ENCODE measurements at regions not wholly inside any gene's neighbourhood (a gene's known extent, or its start where the extent isn't known, plus 50 kb on each side); places are given as distances from the start of the nearest gene placed in this dataset.

GRCh38 chr6:143621876-143622605 lies 55.7 kb upstream of the PHACTR2 start:
- no peak for DNase-seq (ENCODE audit: low read depth in 2 of 2)

GRCh38 chr6:143621159-143621873 lies 56.4 kb upstream of the PHACTR2 start:
- no peak for DNase-seq (ENCODE audit: low read depth in 2 of 2)

GRCh38 chr6:143620447-143620846 lies 57.3 kb upstream of the PHACTR2 start:
- DNase-seq (ENCODE audit: low read depth in 2 of 2): no peak

- no peak for DNase-seq (ENCODE audit: low read depth in 2 of 2)
Measured at GRCh38 chr6:143619824-143620401, 57.9 kb upstream of the PHACTR2 start.

GRCh38 chr6:143616741-143617140 lies 61.0 kb upstream of the PHACTR2 start:
- DNase-seq (ENCODE audit: low read depth in 2 of 2): no peak

GRCh38 chr6:143615785-143616184 lies 62.0 kb upstream of the PHACTR2 start:
- DNase-seq (ENCODE audit: low read depth in 2 of 2): no peak

- DNase-seq (ENCODE audit: low read depth in 2 of 2): no peak
Measured at GRCh38 chr6:143614235-143614634, 63.5 kb upstream of the PHACTR2 start.

- no peak for DNase-seq (ENCODE audit: low read depth in 2 of 2)
Measured at GRCh38 chr6:143613749-143614148, 64.0 kb upstream of the PHACTR2 start.

- DNase-seq (ENCODE audit: low read depth in 2 of 2): no peak
Measured at GRCh38 chr6:143612186-143612585, 65.6 kb upstream of the PHACTR2 start.

GRCh38 chr6:143611580-143611979 lies 66.2 kb upstream of the PHACTR2 start:
- no peak for DNase-seq (ENCODE audit: low read depth in 2 of 2)

- no peak for DNase-seq (ENCODE audit: low read depth in 2 of 2)
Measured at GRCh38 chr6:143609972-143610371, 67.8 kb upstream of the PHACTR2 start.

GRCh38 chr6:143609501-143609900 lies 68.3 kb upstream of the PHACTR2 start:
- no peak for DNase-seq (ENCODE audit: low read depth in 2 of 2)

- DNase-seq (ENCODE audit: low read depth in 2 of 2): no peak
Measured at GRCh38 chr6:143608906-143609305, 68.9 kb upstream of the PHACTR2 start.

GRCh38 chr6:143607974-143608373 lies 69.8 kb upstream of the PHACTR2 start:
- DNase-seq (ENCODE audit: low read depth in 2 of 2): no peak

- no peak for DNase-seq (ENCODE audit: low read depth in 2 of 2)
Measured at GRCh38 chr6:143607168-143607567, 70.6 kb upstream of the PHACTR2 start.

- no peak for DNase-seq (ENCODE audit: low read depth in 2 of 2)
Measured at GRCh38 chr6:143605906-143606521, 71.8 kb upstream of the PHACTR2 start.

- DNase-seq (ENCODE audit: low read depth in 2 of 2): no peak
Measured at GRCh38 chr6:143603455-143603854, 74.3 kb upstream of the PHACTR2 start.

GRCh38 chr6:143601504-143601903 lies 76.3 kb upstream of the PHACTR2 start:
- DNase-seq (ENCODE audit: low read depth in 2 of 2): no peak

- DNase-seq (ENCODE audit: low read depth in 2 of 2): no peak
Measured at GRCh38 chr6:143600821-143601220, 76.9 kb upstream of the PHACTR2 start.

- DNase-seq (ENCODE audit: low read depth in 2 of 2): no peak
Measured at GRCh38 chr6:143598466-143599080, 79.2 kb upstream of the PHACTR2 start.

GRCh38 chr6:143596866-143597265 lies 80.9 kb upstream of the PHACTR2 start:
- no peak for DNase-seq (ENCODE audit: low read depth in 2 of 2)

Data from stimulated activated CD8-positive, alpha-beta memory T cell treated with anti-CD3 and anti-CD28 coated beads, Interleukin-7, amount 100 ng/mL, for 1 hour (primary cell).